Right atrium auricular region (tissue), 2 donors: ENCODE measurements at regions not wholly inside any gene's neighbourhood (a gene's known extent, or its start where the extent isn't known, plus 50 kb on each side); places are given as distances from the start of the nearest gene placed in this dataset.

Experiments used
- DNase-seq: peaks from one replicate; pipeline ENCODE4 v3.0.0-alpha.2; 2019; ENCODE audit warnings: low spot score
- H3K27ac ChIP-seq, 2 donors: fragments of 200-600 bp; sonication (generic); 1 replicate in 1 of 2; 2 replicates in 1 of 2; pipeline ENCODE4 v1.5.1; 2016 to 2019
- H3K27me3 ChIP-seq, 2 donors: fragments of 200-600 bp; sonication (generic); one replicate each; pipeline versions ENCODE4 v1.5.1 to v1.6.0; 2017 to 2019
- H3K36me3 ChIP-seq: fragments of 200-600 bp; sonication (generic); one replicate; pipeline ENCODE4 v1.5.1; 2016
- H3K4me1 ChIP-seq, 2 donors: fragments of 200-600 bp; sonication (generic); one replicate each; pipeline versions ENCODE4 v1.5.1 to v1.6.0; 2017 to 2019
- H3K4me3 ChIP-seq, 2 donors: fragments of 200-600 bp; sonication (generic); 1 replicate in 1 of 2; 2 replicates in 1 of 2; pipeline ENCODE4 v1.5.1; 2017 to 2019; ENCODE audit warnings: mild to moderate bottlenecking in 1 of 2, moderate library complexity in 1 of 2
- H3K9me3 ChIP-seq, 2 donors: fragments of 200-600 bp; sonication (generic); one replicate each; pipeline ENCODE4 v1.5.1; 2019
- TF ChIP-seq, protein P1 (sequence below), 2 donors: fragments of 200-600 bp; sonication (generic); IDR thresholded peaks; one replicate each; pipeline ENCODE4 v1.5.1; 2019; ENCODE audit warnings: antibody characterized with exemption in 2 of 2

DNA sequence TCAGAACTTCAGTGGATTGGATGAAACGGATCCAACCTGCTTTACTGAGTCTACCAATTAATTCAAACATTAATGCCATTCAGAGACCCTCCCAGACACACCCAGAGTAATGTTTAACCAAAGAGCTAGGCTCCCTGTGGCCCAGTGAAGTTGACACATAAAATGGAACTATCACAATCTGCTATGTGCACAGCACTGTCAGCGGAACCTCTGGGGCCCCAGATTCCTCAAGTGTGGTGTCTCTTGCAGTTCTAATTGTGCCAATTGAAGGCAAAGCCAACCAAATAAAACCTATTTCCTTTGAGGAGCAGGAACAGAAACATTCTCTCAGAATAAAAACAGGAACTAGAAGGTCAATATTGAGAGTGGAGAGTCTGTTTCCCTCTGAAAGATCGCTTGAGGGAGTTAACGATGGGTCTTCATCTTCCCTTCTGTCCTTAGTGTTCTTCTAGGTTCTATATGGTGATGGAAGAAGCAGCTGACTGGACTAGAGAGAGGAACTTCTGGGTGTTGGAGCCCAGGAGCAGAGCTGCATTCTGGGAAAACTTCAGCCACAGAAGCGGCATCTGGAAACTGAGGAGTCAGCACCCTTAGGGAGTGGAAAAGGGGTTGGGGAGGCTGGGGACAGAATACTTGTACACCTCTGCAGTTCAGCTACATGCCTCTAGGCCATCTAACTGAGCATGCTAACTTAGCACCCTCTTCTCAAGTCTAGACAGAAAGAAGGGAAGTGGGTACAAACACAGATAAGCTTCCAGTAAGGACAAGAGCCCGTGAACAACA lies 174.4 kb upstream of the FBXO11 start:
- Histone ChIP-seq H3K36me3 (no peaks in the 10 kb centered on the region), H3K27ac (no peak overlapping the region), H3K4me3 (no peak overlapping the region), H3K9me3 (no peaks in the 10 kb centered on the region), H3K27me3 (no peaks in the 10 kb centered on the region), H3K4me1 (no peaks in the 10 kb centered on the region)
- no peak for DNase-seq
- TF ChIP-seq, protein P1, sequence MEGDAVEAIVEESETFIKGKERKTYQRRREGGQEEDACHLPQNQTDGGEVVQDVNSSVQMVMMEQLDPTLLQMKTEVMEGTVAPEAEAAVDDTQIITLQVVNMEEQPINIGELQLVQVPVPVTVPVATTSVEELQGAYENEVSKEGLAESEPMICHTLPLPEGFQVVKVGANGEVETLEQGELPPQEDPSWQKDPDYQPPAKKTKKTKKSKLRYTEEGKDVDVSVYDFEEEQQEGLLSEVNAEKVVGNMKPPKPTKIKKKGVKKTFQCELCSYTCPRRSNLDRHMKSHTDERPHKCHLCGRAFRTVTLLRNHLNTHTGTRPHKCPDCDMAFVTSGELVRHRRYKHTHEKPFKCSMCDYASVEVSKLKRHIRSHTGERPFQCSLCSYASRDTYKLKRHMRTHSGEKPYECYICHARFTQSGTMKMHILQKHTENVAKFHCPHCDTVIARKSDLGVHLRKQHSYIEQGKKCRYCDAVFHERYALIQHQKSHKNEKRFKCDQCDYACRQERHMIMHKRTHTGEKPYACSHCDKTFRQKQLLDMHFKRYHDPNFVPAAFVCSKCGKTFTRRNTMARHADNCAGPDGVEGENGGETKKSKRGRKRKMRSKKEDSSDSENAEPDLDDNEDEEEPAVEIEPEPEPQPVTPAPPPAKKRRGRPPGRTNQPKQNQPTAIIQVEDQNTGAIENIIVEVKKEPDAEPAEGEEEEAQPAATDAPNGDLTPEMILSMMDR (IDR thresholded peaks at IDR 0.05), result no peak

DNA sequence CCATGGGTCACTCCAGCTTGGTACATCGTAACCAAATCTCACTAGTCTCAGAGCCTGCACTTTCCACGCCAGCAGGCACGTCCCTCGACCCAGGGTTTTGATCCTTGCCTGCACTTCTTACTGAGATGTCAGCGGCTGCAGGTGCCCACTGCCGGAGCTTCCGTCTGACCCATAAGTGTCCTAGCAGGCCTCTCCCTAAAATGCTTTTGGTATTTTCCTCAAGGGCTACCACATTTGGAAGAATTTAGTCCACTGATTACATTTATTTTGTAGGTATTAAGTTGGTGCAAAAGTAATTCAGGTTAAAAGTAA lies 175.0 kb upstream of the FBXO11 start:
- Histone ChIP-seq H3K4me1 (no peaks in the 10 kb centered on the region), H3K27me3 (no peaks in the 10 kb centered on the region), H3K27ac (no peak overlapping the region), H3K9me3 (no peaks in the 10 kb centered on the region), H3K4me3 (no peak overlapping the region), H3K36me3 (no peaks in the 10 kb centered on the region)
- no peak for DNase-seq
- TF ChIP-seq, protein P1 (IDR thresholded peaks at IDR 0.05), result no peak

DNA sequence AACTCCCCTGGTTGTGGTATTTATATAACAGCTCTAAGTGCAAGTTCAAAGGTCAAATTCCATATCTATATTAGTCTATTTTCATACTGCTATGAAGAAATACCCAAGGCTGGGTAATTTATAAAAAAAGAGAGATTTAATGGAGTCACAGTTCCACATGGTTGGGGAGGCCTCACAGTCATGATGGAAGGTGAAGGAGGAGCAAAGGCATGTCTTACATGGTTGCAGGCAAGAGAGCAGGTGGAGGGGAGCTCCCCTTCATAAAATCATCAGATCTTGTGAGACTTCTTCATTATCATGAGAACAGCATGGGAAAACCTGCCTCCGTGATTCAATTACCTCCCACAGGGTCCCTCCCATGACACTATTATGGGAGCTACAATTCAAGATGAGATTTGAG lies 179.6 kb upstream of the FBXO11 start:
- Histone ChIP-seq H3K27ac (no peak overlapping the region), H3K36me3 (no peaks in the 10 kb centered on the region), H3K27me3 (no peaks in the 10 kb centered on the region), H3K9me3 (peaks cover 0 to 6% of the 10 kb centered on the region in 2 donors), H3K4me3 (no peak overlapping the region), H3K4me1 (no peaks in the 10 kb centered on the region)
- TF ChIP-seq, protein P1 (IDR thresholded peaks at IDR 0.05), result no peak
- DNase-seq, result no peak

DNA sequence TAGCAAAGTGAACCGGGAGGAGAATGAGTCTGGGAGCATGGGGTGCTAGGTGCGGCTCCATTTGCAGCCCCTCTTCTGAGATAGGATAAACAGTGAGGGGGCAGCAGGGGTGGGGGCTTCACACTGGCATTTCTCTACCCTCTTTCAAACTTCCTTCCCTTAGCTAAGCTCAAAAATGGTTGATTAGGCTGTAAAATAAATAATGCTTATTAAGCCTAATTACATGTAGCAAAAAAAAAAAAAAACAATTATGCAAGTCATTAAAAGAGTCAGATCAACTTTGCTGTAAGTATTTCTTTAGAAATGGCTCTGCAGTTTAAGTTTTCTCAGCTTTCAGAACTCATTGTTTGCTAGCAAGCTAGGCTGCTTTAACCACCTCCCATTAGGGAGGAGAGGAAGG lies 182.7 kb upstream of the FBXO11 start:
- TF ChIP-seq, protein P1 (IDR thresholded peaks at IDR 0.05), result no peak

DNA sequence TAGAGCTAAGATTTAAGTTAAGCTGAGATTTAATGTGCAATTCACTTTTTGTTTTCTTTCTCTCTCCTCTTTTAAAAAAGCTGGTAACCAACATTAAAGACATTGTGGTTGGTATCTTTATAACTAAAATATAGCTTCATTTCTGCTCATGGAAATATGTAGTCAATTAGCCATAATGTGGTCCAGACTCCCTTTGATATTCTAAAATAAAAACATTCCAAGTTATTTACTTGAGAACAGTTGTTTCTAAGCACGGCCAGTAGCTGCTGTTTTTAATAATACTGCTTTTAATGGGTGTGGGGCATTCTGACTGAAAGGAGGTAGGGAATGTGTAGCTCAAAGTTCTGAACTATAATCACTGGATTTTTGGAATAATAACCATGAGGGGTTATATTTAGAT lies 183.3 kb upstream of the FBXO11 start:
- TF ChIP-seq, protein P1 (IDR thresholded peaks at IDR 0.05), result no peak
- Histone ChIP-seq H3K9me3 (peaks cover 0 to 11% of the 10 kb centered on the region in 2 donors), H3K27me3 (no peaks in the 10 kb centered on the region), H3K27ac (no peak overlapping the region), H3K4me1 (no peaks in the 10 kb centered on the region), H3K4me3 (no peak overlapping the region), H3K36me3 (no peaks in the 10 kb centered on the region)
- no peak for DNase-seq

More for the DNA sequence above, 182.7 kb upstream of the FBXO11 start:
- no peaks in the 10 kb centered on the region for H3K4me1 ChIP-seq
- no peak overlapping the region for H3K4me3 ChIP-seq
- no peak for DNase-seq
- H3K27ac ChIP-seq, result no peak overlapping the region
- H3K27me3 ChIP-seq, result no peaks in the 10 kb centered on the region
- H3K36me3 ChIP-seq, result no peaks in the 10 kb centered on the region
- peaks cover 0 to 11% of the 10 kb centered on the region in 2 donors for H3K9me3 ChIP-seq
